ENCODE measurements at regions not wholly inside any gene's neighbourhood (a gene's known extent, or its start where the extent isn't known, plus 50 kb on each side); places are given as distances from the start of the nearest gene placed in this dataset.
A peak's percentile ranks its signal among the peaks of the same experiment; 100 is the strongest.

DNA sequence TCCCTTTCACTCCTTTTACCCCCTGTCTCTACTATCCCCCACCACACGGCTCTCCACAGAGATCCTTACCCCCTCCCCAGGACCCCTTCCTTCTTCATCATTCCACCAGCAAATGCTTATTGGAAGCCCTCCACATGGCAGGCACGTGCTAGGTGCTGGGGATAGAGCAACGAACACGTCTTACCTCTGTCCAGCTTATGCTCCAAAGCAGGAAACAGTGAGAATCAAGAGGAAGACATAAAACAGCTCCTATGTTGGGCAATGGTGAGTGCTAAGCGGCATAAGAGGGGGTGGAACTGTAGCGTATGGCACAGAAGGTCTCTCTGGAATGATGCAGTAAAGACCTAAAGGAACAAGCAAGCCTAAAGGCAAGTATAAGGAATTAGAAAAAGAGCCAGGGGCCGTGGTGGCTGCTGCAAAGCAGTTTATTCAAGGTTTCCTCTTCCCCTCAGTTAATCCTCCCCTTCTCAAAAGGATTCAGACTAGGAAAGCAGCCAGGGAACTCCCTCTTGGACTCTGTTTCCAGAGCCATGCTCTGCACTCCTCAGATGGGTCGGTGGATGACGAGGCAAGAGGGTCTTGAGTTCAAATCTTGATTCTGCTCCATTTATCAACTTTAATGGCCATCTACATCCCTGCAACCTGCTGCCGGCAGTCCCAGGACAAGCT, 289.4 kb downstream of the FOXO1 start:
- DNase-seq = no peak

- no peak for DNase-seq
Measured at GRCh38 chr13:40377783-40378182, 288.7 kb downstream of the FOXO1 start.

- no peak for DNase-seq
Measured at GRCh38 chr13:40379196-40379595, 287.2 kb downstream of the FOXO1 start.

GRCh38 chr13:40379794-40380578, 286.5 kb downstream of the FOXO1 start:
- DNase-seq = no peak

GRCh38 chr13:40381935-40382764, 284.3 kb downstream of the FOXO1 start:
- DNase-seq = no peak

DNA sequence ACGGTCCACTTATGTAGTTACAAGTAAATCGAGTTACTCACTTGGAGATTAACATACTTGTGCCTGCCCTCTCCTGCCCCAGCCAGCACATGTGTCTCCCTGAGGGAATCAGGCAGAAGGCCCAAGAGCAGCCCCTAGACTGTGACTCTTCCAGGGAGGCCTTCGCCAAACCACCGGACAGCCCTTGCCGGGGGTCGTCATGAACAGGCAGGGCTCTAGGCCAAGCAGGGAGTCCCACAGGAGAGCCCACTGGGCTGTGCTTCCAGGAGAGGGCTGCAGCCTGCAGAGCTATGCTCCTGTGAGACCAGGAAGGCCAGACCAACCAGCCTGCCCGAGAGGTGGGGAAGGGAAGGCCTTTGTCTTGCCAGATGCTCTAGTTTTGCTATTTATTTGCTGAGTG, 283.3 kb downstream of the FOXO1 start:
- DNase-seq = no peak

- no peak for DNase-seq
Measured at GRCh38 chr13:40383885-40384284, 282.6 kb downstream of the FOXO1 start.

DNA sequence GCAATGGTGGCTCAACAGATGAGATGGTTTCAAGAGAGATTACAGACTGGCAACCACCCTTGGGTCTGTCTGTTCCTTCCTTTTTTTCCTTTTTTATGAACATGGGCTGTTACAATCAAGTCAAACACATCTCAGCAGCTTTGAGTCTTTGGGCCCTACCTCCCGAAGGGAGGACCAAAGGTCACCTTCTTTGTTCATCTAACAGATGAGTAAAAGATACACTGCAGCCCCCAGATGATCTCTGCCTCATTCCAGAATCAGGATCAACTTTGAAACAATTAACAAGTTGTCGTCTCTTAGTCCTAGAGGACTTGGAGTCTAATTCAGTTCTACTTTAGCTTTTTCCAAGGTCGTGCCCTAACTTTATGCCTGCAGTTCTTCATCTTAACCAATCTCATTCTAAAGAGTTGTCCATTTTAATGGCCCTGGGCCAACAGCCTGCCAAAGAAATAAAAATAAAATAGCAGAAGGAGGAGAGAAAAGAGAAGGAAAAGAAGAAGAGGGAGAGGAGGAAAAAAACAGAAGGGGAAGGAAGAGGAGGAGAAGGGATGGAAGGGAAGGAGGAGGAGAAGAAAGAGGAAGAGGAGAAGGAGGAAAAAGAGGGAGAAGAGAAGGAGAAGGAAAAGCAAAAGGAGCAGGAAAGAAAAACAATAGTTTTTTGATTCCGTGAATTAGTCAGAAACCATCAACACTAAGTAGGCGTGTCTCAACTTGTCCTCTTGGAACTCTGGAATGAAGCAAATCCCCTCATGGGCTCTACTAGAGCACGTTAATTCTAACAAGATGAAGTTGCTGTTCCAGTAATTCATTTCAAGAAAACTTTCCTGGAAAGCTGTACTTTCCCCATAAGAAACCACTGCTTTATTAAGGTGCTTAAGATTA, 281.2 kb downstream of the FOXO1 start:
- DNase-seq = no peak

DNA sequence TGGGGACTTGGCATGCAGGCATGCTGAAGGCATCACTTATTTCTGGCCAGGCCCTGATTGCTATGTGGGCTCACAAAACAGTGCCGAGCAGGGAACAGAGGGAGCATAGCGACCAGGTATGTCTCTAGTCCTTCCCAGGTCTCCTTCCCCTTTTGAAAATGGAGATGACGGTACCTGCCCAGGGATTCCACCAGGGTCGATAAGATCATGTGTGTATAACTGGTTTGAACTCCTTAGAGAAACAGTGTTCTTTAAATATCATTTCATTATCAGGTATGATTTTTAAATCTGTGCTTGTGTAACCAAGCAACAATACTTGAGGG, 280.6 kb downstream of the FOXO1 start:
- DNase-seq = no peak

DNA sequence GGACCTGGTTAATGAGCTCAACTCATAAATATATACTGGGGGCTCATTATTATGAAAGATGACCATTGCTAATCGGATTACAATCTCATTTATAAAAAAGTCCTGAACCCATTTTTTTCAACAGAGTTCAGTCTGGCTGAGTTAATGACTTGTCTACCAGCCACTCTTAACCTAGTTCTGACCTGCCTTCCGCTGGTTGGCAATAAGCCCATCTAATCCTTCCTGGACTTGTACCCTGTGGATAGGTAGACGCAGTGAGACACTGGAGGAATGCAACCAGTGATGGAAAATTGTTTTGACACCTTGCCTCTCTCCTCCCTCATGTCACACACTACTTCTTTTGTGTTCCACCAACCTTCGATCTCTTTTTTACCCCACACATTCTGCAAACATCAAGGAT, 279.9 kb downstream of the FOXO1 start:
- no peak for DNase-seq

DNA sequence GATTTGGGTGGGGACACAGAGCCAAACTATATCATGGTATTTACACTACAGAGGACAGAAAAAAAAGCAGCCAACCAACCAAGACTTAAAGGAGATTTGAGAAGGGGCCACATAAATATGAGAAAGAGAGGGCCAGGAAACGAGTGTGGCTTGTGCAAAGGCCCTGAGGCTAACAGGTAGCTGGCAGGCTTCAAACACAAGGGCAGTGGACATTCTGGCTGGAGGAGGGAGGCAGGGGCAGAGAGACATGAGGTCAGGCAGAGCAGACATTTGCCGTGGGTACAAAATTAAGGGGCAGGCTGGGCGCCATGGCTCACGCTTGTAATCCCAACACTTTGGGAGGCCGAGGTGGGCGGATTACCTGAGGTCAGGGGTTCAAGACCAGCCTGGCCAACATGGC, 278.7 kb downstream of the FOXO1 start:
- DNase-seq = no peak

- peak; percentile 69 for DNase-seq
Measured at GRCh38 chr13:40388617-40389016, 277.8 kb downstream of the FOXO1 start.

GRCh38 chr13:40389081-40389641, 277.3 kb downstream of the FOXO1 start:
- DNase-seq = peak; percentile 28

GRCh38 chr13:40390401-40390916, 276.0 kb downstream of the FOXO1 start:
- DNase-seq = no peak

DNA sequence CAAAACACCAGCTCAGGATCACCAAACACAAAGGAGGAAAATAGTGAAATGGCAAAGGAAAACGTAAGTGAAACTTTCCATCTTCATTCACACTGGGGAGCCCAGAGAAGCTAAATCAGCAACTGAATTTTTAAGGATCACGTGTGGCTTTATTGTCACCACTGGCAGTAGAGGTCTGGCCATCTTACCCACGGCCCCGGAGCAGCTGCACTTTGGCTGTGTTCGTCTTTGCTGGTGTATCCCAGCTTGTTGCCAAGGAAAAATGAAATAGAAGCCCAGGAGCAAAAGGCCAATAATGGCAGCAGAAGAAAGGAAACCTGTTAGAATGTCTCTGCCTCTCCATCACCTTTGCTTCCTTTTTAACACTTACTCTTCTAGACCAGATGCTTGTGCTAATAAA, 274.7 kb downstream of the FOXO1 start:
- no peak for DNase-seq

GRCh38 chr13:40394304-40394985, 272.0 kb downstream of the FOXO1 start:
- DNase-seq = no peak

DNA sequence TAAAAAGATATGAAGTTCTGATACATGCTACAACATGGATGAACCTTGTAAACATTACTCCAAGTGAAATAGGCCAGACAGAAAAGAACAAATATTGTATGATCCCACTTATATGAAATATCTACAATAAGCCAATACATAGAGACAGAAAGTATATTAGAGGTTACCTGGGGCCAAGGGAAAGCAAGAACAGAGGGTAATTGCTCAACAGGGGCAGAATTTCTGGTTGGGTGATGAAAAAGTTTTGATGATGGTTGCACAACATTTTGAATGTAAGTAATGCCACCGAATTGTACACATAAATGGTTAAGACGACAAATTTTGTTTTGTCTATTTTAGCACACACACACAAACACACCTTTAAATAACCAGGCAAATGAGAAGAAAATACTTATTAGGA, 268.4 kb downstream of the FOXO1 start:
- no peak for DNase-seq

DNA sequence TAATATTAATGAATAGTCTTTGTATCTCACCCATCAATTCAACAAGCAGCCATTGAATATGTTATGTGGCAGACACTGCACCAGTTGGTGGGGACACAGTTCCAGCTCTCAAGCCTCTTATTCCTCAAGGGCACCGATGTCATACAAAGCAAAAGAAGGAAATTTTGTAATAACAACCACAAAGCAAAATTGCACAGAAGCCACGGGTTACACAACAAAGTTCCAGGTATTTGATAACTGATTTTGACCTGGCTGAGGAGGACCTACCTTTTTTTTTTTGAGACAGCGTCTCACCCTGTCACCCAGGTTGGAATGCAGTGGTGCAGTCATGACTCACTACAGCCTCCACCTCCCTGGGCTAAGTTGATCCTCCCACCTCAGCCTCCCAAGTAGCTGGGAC, 266.7 kb downstream of the FOXO1 start:
- no peak for DNase-seq

DNA sequence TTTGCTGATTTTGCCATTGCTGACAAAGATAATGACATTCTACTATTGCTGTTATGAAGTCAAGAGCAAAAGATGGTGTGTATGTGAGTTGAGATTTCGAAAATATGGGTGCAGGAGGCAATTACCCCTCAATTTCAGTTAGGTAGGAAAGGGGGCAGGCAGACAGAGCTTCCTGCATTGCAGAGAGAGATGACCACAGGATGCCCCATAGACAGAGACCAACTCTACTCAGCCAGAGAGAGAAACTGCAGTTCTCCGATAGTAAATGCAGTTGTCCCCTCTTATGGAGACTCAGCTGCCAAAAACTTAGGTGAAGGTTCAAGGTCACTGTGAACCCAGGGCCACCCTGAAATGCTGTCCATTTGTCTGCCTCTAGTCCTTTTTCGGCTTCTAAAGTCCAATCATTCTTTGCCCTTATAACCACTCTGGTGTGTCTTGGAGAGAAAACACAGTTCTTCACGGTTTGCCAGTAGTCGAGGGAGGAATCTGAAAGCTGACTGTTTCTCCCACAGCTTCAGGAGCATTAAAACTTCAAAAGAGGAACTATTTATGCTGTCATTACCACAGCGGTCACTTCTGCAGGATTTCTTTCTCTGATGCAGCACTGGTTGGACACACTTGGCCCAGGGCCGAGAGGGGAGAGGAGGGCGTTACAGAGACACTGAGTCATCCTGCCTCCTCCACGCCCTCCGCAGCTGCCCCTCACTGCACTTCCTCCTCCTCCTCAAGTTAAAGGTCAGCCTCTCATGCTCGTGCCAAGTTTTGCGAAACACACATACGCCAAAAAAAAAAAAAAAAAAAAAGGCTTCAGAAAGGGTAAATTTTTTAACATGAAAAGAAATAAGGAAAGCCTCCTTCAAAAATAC, 264.3 kb downstream of the FOXO1 start:
- no peak for DNase-seq

DNA sequence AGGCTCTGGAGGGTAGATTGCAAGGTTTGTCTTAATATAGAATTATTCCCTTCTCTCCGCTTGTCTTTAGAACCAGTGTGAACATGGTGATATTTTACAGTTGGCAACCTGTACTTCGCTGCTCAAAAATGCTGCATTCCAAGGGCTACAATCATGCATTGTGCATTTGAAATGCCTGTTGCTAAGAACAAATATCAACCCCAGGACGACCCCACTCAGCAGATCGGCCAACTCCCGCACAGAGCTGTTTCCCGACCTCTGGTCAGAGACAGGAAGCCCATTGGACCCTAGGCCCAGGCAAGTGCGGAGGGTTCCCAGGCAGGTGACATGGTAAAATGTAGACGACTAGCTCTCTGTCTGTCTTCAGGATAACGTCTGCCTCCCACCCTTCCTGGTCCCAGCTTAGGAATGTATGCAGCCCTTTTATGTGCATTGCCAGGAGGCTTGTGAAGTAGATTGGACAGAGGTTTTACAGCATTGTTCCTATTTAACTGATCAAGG, 263.5 kb downstream of the FOXO1 start:
- DNase-seq = no peak

All from effector CD4-positive, alpha-beta T cell (primary cell).